NCI-H748 treated with DMSO at 0.1 percent for 48 hours (cell line): ENCODE measurements at regions not wholly inside any gene's neighbourhood (a gene's known extent, or its start where the extent isn't known, plus 50 kb on each side); places are given as distances from the start of the nearest gene placed in this dataset.
A peak's percentile ranks its signal among the peaks of the same experiment; 100 is the strongest.

Source experiments
- DNase-seq: peaks from one replicate; lab custom pipeline; 2025; lab: John Stamatoyannopoulos, UW

DNA sequence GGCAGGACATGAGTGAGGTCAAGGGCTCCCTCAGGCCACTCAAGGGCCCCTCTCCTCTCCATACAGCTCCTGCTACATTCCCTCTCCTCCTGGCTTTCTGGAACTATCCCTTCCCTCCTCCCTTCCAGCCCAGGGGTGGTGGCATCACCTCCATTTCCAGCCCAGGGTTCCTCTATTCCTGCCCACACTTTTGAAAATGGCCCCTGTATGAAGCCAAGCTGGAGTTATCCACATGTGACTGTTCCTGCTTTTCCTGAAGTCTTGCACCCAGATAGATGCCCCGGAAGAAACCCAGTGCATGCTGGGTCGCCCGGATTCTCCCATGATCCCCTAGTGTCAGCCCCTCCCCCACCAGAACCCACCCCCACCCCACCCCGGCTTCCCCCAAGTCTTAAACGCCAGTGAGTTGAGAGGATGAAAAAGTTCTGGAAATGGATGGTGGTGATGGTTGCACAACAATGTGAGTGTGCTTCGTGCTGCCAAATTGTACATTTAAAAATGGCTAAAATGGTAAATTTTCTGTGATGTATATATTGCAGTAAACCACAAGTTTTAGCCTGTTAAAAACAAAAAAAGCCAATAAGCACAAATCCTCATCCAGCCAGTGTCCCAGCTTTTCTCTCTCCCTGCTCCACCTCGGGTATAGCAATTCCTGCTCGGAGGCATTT, 136.9 kb downstream of the SCARB1 start:
- DNase-seq, result no peak

DNA sequence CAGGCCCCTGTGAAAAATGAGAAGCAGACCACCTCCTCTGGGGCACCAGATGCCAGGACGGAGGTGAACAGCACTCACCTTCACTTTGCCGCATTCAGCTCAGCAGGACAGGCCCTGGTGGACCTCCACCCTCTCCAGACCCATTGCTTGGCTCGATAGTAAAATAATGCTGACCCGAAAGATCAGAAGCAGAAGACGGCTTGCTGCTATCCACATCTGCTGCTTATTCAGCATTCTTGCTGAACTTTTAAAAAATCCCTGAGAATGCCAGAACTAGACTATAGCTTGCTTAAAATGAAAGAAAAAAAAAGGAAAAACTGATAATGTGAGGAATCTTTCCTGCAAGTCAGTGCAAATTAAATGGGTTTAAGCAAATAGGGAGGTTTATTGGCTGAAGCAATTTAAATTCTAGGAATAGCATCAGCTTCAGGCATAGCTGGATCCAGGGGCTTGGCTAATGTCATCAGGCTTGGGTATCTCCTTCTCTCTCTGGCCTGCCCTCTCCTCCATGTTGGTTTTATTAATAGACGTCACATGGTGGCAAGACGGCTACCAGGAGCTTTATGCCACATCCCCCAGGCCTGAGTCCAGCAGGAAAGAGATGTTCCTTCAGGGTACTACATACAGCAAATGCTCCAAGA, 137.9 kb downstream of the SCARB1 start:
- DNase-seq, result no peak

GRCh38 chr12:124725099-124725498, 138.6 kb downstream of the SCARB1 start:
- no peak for DNase-seq

DNA sequence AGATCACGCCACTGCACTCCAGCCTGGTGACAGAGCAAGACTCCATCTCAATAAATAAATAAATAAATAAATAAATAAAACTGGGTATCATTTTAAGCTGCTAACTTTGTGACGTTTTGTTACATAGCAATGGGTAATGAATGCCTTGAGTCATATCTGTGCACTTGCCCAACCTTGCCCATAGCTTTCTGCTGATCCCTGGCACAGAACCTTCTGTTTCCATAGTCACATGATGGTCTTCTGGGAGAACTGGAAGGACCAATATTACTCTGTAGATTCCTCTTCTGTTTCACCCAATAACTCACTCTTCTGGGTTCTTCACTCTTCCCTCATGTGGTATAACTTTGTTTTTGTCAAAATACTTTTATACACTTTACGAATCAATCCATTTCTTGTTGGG, 140.8 kb downstream of the SCARB1 start:
- no peak for DNase-seq

DNA sequence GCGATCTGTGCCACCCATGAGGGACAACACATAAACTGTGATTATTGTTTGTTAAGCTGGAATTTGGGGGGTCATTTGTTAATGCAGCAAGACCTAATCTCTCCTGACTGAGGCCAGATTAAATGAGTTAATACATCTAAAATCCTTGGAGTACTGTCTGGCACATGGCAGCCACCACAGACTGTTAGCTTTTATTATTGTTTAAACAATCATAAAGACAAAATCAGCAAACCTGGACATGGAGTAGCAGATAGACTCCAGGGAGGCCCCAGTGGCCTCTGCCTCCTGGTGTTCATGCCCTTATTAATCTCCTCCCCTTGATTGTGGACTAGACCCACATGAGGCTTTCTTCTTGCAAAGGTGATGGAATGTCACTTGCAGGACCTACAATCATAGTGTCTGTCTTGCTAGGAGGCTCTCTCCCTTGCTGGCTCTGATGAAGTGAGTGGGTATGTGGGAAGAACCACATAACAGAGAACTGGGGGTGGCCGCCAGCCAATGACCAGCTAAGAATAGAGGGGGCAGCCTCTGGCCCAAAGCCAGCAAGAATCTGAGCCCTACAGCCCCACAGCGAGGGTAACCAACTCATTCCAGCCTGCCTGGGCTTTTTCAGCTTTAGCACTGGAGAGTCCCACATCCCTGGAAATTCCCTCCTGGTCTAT, 142.0 kb downstream of the SCARB1 start:
- DNase-seq, result no peak

GRCh38 chr12:124720681-124721500, 142.8 kb downstream of the SCARB1 start:
- no peak for DNase-seq

DNA sequence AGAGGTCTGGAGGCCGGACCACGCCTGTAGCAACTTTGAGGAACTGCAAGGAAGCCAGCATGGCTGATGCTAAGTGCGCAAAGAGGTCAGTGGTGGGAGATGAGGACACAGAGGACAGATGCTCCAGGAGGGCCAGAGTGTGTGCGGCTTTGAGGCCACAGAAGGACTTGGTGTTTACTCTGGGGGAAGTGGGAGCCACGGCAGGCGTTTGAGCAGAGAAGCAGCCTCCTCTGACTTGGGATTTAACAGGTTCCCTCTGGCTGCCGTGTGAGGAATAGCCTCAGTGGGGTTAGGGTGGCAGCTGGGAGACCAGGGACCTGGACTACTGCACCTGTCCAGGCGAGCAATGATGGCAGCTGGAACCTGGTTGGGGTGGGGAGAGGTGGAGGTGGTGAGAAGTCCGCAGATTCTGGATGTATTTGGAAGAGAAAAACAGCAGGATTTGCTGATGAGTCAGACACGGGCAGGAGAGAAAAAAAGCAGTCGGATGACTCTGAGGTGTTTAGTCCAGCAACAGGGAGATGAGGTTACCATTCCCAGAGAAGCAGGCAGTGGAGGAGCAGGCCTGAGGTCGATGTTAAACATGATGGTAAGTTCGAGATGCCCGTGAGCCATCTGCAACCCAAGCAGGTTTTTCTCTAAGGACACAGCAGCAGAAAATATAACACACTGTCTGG, 143.5 kb downstream of the SCARB1 start:
- no peak for DNase-seq

- DNase-seq, result no peak
These were observed 144.4 kb downstream of the SCARB1 start for GRCh38 chr12:124719231-124719630.

GRCh38 chr12:124718458-124718857, 145.2 kb downstream of the SCARB1 start:
- no peak for DNase-seq

GRCh38 chr12:124718036-124718435, 145.6 kb downstream of the SCARB1 start:
- DNase-seq, result no peak

GRCh38 chr12:124717318-124717717, 146.3 kb downstream of the SCARB1 start:
- DNase-seq, result no peak

DNA sequence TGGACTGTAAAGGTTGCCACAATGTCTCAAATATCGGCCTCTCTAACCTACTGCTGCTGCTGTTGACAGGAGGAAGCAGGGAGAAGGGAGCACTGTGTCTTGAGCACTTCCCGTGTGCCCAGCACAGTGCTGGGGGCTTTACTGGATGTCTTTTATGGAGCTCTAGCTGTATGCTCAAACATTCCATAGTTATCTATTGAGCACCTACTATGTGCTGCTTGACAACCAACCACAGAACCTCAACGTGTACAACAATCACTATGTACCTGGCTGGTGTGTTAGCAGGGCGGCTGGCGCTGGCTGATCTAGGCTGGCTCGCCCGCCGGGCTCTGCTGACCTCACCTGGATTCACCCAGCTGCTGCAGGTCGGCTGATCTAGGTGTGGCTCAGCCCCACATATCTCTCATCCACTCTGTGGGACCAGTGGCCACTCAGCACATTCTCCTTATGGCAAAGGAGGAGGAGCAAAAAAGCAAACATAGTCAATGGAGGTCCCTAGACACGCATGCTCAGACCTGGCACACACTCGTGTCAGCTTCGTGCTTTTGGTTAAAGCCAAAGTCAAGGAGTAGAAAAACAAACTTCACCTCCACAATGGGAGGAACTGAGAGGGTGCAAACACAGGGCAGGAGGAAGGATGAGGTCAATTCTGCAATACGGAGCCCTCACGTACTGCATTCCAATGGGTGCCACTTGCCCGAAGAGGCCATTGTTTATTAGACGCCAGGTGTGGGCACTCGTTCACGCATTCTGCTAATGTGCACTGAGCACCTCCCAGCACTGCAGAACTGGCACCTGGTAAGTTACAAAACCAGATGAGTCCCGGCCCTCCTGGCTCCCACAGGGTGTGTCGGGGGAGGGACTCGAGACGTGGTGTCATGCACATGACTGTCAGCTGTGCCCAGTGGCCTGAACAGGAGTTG, 147.2 kb downstream of the SCARB1 start:
- no peak for DNase-seq

DNA sequence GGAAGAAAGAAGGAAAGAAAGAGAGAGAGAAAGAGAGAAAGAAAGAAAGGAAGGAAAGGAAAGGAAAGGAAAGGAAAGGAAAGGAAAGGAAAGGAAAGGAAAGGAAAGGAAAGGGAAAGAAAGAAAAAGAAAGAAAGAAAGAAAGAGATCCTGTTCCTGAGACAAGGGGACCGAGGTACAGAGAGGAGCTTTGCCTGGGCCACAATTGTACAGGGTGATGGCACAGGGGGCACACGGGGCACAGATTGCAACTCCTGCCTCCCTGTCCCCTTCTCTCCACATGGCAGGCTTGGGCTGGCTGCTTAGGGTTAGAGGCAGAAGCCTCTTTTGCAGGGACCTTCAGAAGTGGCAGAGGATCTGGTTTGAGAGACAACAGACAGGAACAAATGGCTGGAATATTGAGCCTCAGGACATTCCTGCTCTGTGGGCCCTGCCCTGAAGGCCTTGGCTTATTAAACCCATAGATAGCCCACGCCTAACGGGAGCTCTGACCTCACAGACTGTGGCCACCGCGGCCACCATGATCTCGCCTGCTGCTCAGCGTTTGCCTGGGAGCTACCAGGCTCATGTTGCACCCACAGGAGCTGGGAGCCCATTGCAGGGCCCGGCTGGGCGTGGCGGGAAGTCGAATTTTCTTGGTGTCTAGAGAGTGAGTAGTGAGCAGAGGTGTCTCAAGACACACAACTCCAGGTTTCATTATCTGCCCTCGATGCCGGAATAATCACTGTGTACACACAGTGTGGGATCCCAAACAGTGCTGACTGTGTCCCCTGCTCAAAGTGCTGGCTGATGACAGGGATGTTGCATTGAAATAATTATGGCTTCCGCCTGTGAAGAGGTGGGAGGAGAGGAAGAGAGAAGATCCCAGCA, 147.9 kb upstream of the NCOR2 start:
- DNase-seq, result peak; percentile 69

DNA sequence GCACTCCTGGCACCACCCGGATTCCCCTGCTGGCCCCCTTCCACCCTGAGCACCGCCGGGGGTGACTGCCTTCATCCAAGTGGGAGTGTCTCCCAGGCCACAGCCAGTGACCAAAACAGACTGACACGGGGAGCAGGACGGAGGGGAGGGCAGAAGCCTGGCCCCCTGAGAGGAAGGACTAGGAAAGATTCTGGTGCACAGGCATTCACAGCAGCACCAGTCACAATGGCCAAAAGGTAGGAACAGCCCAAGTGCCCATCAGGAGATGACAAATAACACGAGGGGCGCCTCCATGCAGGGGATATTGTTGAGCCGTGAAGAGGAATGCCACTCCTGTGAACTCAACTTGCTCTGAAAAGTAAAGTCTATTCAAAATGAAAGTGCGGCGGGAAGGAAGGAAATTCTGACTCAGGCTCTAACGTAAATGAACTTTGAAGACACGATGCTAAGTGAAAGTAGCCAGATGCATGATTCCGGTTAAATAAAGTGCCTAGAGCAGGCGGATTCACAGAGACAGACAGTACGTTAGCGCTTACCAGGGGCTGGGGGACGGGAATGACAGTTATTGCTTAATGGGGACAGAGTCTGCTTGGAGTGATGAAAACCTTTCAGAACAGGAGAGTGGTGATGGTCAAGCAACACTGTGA, 146.1 kb upstream of the NCOR2 start:
- DNase-seq, result no peak

- no peak for DNase-seq
These were observed 145.6 kb upstream of the NCOR2 start for GRCh38 chr12:124713041-124713435.

DNA sequence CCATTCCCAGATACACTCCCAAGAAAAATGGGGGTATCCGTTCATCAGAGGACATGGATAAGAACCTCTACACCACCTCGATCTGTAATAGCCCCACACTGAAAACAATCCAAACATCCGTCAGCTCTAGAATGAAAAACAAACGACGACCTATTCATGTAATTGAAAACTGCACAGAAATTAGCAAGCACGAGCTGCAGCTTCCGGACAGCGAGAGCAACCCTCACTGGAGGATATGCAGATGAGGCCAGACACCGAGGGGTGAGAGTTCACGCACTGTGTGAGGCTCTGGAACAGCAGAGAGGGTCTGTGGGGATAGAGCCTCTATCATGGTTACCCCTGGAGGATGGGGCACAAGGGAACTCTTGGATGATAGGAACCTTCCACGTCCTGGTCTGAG, 143.9 kb upstream of the NCOR2 start:
- no peak for DNase-seq

DNA sequence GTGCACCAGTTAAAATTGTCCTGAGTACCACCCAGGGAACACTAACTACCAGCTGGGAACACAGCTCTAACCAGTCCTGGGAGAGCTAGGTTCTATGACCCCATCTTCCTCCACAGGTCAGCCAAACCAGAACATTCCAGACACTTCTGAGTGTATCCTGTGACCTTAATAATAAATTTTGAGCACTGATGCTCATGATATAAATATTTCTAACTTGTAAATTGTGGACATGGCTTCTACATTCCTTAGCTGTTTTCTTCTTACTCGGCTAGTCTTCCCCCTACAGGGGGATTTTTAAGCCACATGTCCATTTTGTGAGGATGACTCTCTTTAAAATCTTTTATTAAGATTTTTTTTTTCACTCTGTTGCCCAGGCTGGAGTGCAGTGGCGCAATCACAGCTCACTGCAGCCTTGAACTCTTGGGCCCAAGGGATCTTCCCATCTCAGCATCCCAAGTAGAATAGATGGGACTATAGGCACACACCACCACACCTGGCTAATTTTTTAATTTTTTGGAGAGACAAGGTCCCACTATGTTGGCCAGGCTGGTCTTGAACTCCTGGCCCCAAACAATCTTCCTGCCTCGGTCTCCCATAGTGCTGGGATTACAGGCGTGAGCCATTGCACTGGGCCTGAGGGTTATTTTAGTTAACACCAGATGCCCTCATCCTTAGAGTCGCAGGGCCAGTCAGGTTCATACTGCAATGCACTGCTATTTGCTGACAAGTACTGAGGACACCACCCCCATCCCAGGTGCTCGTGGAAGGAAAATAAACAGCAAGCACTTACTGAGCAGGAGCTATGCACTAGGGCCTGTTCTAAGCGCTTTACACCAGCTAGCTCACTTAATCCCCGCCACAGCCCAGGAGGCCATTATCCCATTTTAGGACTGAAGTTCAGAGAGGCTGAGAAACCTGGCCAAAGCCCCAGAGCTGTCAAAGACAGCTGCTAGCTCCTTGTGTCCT, 142.6 kb upstream of the NCOR2 start:
- DNase-seq, result no peak

- no peak for DNase-seq
These were observed 139.9 kb upstream of the NCOR2 start for GRCh38 chr12:124707316-124707715.
